Fibroblast of skin of right quadriceps (primary cell): ENCODE measurements at regions not wholly inside any gene's neighbourhood (a gene's known extent, or its start where the extent isn't known, plus 50 kb on each side); places are given as distances from the start of the nearest gene placed in this dataset.
"Not testable (repeated sequence)": the region's sequence is repeated elsewhere in the genome, so short reads cannot be mapped to it uniquely, and the experiment has no call there.

Source experiments
- DNase-seq: peaks from one replicate; pipeline ENCODE4 v3.0.0-alpha.2; 2013

DNA sequence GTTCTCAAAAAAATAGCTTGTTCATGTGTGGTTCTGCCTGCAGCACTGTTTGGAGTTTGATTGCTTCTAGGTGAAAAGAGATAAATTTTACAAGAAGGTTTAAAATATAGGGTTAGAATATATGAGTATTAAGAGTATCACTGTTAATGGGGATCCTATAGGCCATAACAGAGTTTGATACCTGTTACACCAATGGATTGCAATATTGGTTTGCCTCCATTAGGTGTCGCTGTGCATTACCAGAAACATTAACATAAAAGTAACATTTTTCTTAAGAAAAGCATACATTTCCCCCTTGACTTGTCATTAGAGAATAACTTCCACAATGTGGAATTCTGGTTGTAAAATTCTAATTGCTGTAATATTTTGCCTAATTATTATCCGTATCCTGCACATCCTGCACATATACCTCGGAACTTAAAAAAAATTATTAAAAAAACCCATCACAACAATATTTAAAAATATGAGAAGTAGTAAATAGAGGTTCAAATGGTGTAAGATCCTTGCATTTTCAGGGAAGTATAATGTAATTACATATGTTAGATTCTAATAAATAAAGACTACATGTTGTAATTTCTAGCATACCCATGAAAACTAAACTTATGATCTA lies 63.0 kb downstream of the CYP4A11 start:
- peak; percentile 17 for DNase-seq

GRCh38 chr1:46876093-46876492 lies 65.2 kb downstream of the CYP4A11 start:
- DNase-seq = not testable (repeated sequence)
